Vagina (tissue), 2 donors: ENCODE measurements at regions not wholly inside any gene's neighbourhood (a gene's known extent, or its start where the extent isn't known, plus 50 kb on each side); places are given as distances from the start of the nearest gene placed in this dataset.

ENCODE experiments used
- DNase-seq, 2 donors: peaks; one replicate each; pipeline ENCODE4 v3.0.0-alpha.2; 2017; ENCODE audit errors: extremely low spot score in 2 of 2
- H3K27ac ChIP-seq: fragments of 200-600 bp; sonication (generic); one replicate; pipeline ENCODE4 v1.5.1; 2019
- H3K27me3 ChIP-seq: fragments of 200-600 bp; sonication (generic); one replicate; pipeline ENCODE4 v1.5.1; 2019
- H3K36me3 ChIP-seq, 2 donors: fragments of 200-600 bp; sonication (generic); one replicate each; pipeline ENCODE4 v1.5.1; 2017 to 2019
- H3K4me1 ChIP-seq: fragments of 200-600 bp; sonication (generic); one replicate; pipeline ENCODE4 v1.5.1; 2019
- H3K4me3 ChIP-seq, 2 donors: fragments of 200-600 bp; sonication (generic); 1 replicate in 1 of 2; 2 replicates in 1 of 2; pipeline ENCODE4 v1.5.1; 2016 to 2019
- H3K9me3 ChIP-seq: fragments of 200-600 bp; sonication (generic); one replicate; pipeline ENCODE4 v1.5.1; 2019
- POLR2A ChIP-seq, 2 donors: fragments of 450-650 bp; IDR thresholded peaks; one replicate each; pipeline ENCODE4 v1.6.1; 2017; ENCODE audit warnings: antibody characterized with exemption in 2 of 2, mild to moderate bottlenecking in 2 of 2, moderate library complexity in 2 of 2
- POLR2AphosphoS5 ChIP-seq, 2 donors: sonication (generic); formaldehyde crosslinking; IDR thresholded peaks; one replicate each; pipeline ENCODE4 v1.9.0; 2017; ENCODE audit warnings: antibody characterized with exemption in 2 of 2, mild to moderate bottlenecking in 2 of 2, low read depth in 1 of 2; ENCODE audit not compliant: insufficient read depth in 1 of 2
- intact Hi-C: fragments of 100-400 bp; cut with DNase I; formaldehyde crosslinking; loops from one replicate; pipeline ENCODE4 v1.15.1; 2023
- TF ChIP-seq, protein P1 (sequence below), 3 experiments: fragments of 450-650 bp in 2 of 3; fragments of 200-600 bp in 1 of 3; sonication (generic) in 1 of 3; IDR thresholded peaks; one replicate each; pipeline ENCODE4 v1.5.1; 2017 to 2019; ENCODE audit warnings: antibody characterized with exemption in 3 of 3, mild to moderate bottlenecking in 2 of 3, moderate library complexity in 2 of 3

DNA sequence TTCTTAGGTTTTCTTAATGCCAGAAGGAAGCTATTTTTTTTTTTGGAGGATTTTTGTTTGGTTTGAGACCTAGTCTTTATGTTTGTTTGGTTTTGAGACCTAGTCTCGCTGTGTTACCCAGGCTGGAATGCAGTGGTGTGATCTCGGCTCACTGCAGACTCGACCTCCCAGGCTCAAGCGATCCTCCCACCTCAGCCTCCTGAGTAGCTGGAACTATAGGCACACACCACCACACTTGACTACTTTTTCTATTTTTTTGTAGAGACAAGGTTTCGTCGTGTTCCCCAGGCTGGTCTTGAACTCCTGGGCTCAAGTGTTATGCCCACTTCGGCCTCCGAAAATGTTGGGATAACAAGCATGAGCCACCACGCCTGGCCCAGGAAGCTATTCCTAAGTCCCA, 67.8 kb upstream of the NHSL1 start:
- Histone ChIP-seq H3K4me1 (peaks cover 12% of the 10 kb centered on the region), H3K4me3 (no peak overlapping the region), H3K36me3 (no peaks in the 10 kb centered on the region), H3K9me3 (no peaks in the 10 kb centered on the region), H3K27me3 (no peaks in the 10 kb centered on the region), H3K27ac (no peak overlapping the region)
- no peak for DNase-seq
- intact Hi-C loops = no loop called here
- TF ChIP-seq POLR2A (IDR thresholded peaks at IDR 0.05) (no peak), POLR2AphosphoS5 (IDR thresholded peaks at IDR 0.05; ENCODE audit: insufficient read depth in 1 of 2, low read depth in 1 of 2) (no peak)
- TF ChIP-seq, protein P1, sequence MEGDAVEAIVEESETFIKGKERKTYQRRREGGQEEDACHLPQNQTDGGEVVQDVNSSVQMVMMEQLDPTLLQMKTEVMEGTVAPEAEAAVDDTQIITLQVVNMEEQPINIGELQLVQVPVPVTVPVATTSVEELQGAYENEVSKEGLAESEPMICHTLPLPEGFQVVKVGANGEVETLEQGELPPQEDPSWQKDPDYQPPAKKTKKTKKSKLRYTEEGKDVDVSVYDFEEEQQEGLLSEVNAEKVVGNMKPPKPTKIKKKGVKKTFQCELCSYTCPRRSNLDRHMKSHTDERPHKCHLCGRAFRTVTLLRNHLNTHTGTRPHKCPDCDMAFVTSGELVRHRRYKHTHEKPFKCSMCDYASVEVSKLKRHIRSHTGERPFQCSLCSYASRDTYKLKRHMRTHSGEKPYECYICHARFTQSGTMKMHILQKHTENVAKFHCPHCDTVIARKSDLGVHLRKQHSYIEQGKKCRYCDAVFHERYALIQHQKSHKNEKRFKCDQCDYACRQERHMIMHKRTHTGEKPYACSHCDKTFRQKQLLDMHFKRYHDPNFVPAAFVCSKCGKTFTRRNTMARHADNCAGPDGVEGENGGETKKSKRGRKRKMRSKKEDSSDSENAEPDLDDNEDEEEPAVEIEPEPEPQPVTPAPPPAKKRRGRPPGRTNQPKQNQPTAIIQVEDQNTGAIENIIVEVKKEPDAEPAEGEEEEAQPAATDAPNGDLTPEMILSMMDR (IDR thresholded peaks at IDR 0.05) = no peak

DNA sequence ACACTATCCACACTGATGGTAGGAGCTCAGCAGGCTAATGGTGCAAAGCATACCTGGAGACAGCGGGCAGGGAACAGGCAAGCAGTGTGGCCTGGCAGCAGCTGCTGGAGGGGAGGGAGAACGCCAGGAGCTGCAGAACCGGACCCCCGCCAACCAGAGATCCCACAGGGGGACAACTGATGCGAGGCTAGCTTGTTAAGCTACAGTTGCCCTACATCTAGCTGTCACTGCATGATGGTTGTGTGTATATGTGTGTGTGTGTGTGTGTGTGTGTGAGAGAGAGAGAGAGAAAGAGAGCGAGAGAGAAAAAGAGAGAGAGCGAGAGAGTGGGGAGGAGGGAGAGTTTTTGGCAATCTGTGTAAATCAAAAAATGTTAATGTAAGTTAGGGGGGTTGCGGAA, 69.7 kb upstream of the NHSL1 start:
- no peaks in the 10 kb centered on the region for H3K36me3 ChIP-seq
- no peaks in the 10 kb centered on the region for H3K27me3 ChIP-seq
- H3K9me3 ChIP-seq = no peaks in the 10 kb centered on the region
- TF ChIP-seq POLR2AphosphoS5 (IDR thresholded peaks at IDR 0.05; ENCODE audit: insufficient read depth in 1 of 2, low read depth in 1 of 2) = no peak
- no peak for TF ChIP-seq POLR2A (IDR thresholded peaks at IDR 0.05)
- TF ChIP-seq, protein P1 (IDR thresholded peaks at IDR 0.05) = no peak
- H3K27ac ChIP-seq = no peak overlapping the region
- intact Hi-C loops = no loop called here
- peaks cover 15% of the 10 kb centered on the region for H3K4me1 ChIP-seq
- no peak for DNase-seq
- H3K4me3 ChIP-seq = no peak overlapping the region

DNA sequence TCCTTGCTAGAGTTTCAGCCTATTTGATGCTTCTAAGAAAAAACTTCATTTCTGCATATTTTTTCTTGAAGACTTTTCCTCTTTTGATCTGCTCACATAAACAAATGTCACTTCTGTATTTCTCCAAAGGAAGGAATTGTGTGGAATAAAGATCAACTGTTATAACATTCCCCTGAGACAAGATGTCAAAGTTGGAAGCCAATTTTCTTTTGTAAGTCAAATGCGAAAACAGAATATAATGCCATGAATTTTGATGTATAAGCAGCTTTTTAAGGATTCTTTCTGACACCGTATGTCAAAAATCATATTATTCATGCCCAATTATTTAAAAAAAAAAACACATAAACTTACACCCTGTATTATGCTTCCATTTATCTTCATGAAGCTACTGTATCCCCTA, 70.3 kb upstream of the NHSL1 start:
- DNase-seq = no peak
- Histone ChIP-seq H3K4me1 (peaks cover 15% of the 10 kb centered on the region), H3K27me3 (no peaks in the 10 kb centered on the region), H3K4me3 (no peak overlapping the region), H3K27ac (no peak overlapping the region), H3K36me3 (no peaks in the 10 kb centered on the region), H3K9me3 (no peaks in the 10 kb centered on the region)
- intact Hi-C loops = no loop called here
- TF ChIP-seq, protein P1 (IDR thresholded peaks at IDR 0.05) = no peak
- no peak for TF ChIP-seq POLR2A (IDR thresholded peaks at IDR 0.05)
- no peak for TF ChIP-seq POLR2AphosphoS5 (IDR thresholded peaks at IDR 0.05; ENCODE audit: insufficient read depth in 1 of 2, low read depth in 1 of 2)

DNA sequence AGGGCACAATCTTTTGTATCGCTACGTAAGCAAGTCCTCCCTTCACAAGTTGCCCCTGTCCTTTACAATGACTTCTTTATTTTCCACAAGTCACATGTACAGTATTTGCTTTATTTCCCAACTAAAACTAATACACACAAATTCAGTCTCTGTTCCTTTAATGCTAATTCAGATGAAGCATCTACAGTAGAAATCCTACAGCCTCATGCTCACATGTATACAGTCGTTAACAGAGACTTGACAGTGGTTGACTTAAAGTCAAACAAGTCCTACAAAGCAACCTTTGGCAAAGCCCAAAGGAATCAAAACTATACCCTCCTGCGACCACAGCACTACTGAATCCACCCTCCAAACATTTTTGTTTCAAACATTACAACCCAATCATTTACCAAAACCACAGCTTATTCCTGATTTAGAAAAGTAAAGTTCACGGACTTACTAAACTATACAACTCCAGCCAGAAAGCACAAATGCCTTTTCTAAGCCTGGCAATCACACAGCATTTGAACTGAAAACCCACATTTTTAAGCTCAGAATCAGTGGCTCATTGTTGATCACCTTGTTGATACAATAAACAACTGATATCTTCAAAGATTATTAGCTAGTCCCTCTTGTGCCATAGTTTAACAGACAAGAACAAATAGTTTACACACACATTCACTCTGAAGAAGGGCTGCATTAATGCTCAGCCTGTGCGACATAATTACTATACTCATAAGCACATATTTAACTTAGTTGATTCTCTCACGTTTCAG, 70.9 kb upstream of the NHSL1 start:
- intact Hi-C loops = no loop called here
- no peaks in the 10 kb centered on the region for H3K27me3 ChIP-seq

DNA sequence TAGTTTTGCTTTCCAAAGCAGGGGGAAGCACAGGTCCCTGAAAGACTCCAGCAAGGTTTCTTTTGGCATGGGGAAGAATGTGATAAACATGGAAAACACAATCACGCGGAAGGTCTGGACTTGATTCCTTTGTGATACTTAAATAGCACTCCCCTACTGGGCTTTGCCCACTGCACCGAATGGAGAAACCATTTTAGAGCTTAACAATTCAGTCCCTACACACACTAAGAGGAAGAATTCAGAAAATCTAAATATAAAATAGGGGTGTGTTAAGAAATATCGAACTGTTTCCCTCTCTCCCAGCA, 71.4 kb upstream of the NHSL1 start:
- no peaks in the 10 kb centered on the region for H3K27me3 ChIP-seq
- no peaks in the 10 kb centered on the region for H3K9me3 ChIP-seq
- no peak overlapping the region for H3K27ac ChIP-seq
- DNase-seq = no peak
- TF ChIP-seq POLR2A (IDR thresholded peaks at IDR 0.05) (no peak), POLR2AphosphoS5 (IDR thresholded peaks at IDR 0.05; ENCODE audit: insufficient read depth in 1 of 2, low read depth in 1 of 2) (no peak)
- TF ChIP-seq, protein P1 (IDR thresholded peaks at IDR 0.05) = no peak
- no peak overlapping the region for H3K4me3 ChIP-seq
- intact Hi-C loops = no loop called here
- peaks cover 15% of the 10 kb centered on the region for H3K4me1 ChIP-seq
- no peaks in the 10 kb centered on the region for H3K36me3 ChIP-seq

More for the DNA sequence above, 70.9 kb upstream of the NHSL1 start:
- TF ChIP-seq POLR2A (IDR thresholded peaks at IDR 0.05) = no peak
- TF ChIP-seq POLR2AphosphoS5 (IDR thresholded peaks at IDR 0.05; ENCODE audit: insufficient read depth in 1 of 2, low read depth in 1 of 2) = no peak
- TF ChIP-seq, protein P1 (IDR thresholded peaks at IDR 0.05) = no peak
- no peak for DNase-seq
- no peak overlapping the region for H3K4me3 ChIP-seq
- H3K27ac ChIP-seq = no peak overlapping the region
- H3K9me3 ChIP-seq = no peaks in the 10 kb centered on the region
- H3K4me1 ChIP-seq = peaks cover 15% of the 10 kb centered on the region
- H3K36me3 ChIP-seq = no peaks in the 10 kb centered on the region
